ENCODE measurements at regions not wholly inside any gene's neighbourhood (a gene's known extent, or its start where the extent isn't known, plus 50 kb on each side); places are given as distances from the start of the nearest gene placed in this dataset.

DNA sequence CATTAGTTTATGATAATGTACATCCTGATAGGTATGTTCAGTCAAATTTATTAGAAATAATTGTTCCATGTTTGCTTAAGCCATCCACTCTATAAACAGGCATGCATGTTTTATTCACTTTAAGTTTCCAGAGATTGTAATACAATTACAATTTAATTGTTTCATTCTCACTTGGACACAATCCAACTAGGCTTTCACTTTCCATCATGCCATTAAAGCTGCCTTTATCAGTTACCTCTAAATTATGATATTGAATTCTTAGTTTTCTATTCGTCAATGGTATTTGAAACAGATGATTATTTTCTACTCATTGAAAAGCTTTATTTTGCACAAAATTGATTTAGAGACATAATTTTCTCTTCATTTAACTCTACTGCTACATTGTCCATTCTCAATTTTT lies 1196.3 kb downstream of the RAPGEF2 start:
- no peak for TF ChIP-seq POLR2A (IDR thresholded peaks at IDR 0.05)
- TF ChIP-seq, protein P1, sequence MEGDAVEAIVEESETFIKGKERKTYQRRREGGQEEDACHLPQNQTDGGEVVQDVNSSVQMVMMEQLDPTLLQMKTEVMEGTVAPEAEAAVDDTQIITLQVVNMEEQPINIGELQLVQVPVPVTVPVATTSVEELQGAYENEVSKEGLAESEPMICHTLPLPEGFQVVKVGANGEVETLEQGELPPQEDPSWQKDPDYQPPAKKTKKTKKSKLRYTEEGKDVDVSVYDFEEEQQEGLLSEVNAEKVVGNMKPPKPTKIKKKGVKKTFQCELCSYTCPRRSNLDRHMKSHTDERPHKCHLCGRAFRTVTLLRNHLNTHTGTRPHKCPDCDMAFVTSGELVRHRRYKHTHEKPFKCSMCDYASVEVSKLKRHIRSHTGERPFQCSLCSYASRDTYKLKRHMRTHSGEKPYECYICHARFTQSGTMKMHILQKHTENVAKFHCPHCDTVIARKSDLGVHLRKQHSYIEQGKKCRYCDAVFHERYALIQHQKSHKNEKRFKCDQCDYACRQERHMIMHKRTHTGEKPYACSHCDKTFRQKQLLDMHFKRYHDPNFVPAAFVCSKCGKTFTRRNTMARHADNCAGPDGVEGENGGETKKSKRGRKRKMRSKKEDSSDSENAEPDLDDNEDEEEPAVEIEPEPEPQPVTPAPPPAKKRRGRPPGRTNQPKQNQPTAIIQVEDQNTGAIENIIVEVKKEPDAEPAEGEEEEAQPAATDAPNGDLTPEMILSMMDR (IDR thresholded peaks at IDR 0.05), result no peak
- 55 to 56% methylated on average over 1 of the region's 1 CpG for WGBS, 2 donors
- H3K4me3 ChIP-seq (ENCODE audit: low read depth, poor library complexity, severe bottlenecking), result no peak overlapping the region
- intact Hi-C loops (cut with DNase I; ENCODE audit: low total_unique reads), result no loop called here
- no peak for DNase-seq (ENCODE audit: low spot score in 2 of 2)

DNA sequence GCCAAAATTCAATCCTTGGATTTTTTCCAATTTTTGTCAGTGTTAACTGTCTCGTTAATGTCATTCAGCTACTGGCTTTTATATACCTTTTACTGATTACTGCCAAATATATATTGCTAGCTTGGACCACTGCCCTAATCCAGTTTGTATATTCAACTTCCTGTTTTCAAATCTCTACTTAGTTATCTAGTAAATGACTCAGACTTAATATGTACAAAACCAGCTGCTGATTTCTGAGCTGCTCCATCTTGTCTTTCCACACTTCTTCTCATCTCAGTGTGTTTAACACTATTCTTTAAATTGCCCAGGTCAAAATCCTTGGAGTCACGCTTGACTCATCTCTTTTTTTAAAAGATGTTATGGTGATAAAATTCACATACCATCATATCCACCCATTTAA lies 1196.7 kb downstream of the RAPGEF2 start:
- WGBS, 2 donors, result 35 to 44% methylated on average over 2 of the region's 2 CpGs
- intact Hi-C loops (cut with DNase I; ENCODE audit: low total_unique reads), result no loop called here
- DNase-seq (ENCODE audit: low spot score in 2 of 2), result no peak
- TF ChIP-seq, protein P1 (IDR thresholded peaks at IDR 0.05), result no peak
- no peak for TF ChIP-seq POLR2A (IDR thresholded peaks at IDR 0.05)
- H3K4me3 ChIP-seq (ENCODE audit: low read depth, poor library complexity, severe bottlenecking), result no peak overlapping the region

DNA sequence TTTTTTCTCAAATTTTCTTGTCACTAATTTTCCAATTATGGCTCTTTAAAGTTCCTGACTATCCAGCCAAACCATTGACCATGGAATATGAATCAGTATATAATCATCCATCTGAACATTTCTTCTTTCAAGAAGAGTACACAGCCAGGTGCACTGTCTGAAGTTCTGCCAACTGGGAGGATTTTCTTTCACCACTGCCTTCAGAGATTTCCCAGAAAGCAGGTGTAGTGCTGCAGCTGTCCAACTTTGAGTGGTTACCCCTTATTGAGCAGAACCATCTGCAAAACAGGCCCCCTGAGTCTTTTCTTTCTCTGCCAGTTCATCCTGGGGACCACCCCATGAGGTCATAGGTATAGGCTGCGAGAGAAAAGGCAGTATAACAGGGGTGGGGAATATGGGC lies 1213.2 kb downstream of the RAPGEF2 start:
- no peak for DNase-seq (ENCODE audit: low spot score in 2 of 2)
- intact Hi-C loops (cut with DNase I; ENCODE audit: low total_unique reads), result loop anchor here (5.0 kb wide), 1 partner anchor 1674 kb away; no protein-coding TSS in a partner anchor
- H3K4me3 ChIP-seq (ENCODE audit: low read depth, poor library complexity, severe bottlenecking), result no peak overlapping the region
- no peak for TF ChIP-seq POLR2A (IDR thresholded peaks at IDR 0.05)
- TF ChIP-seq, protein P1 (IDR thresholded peaks at IDR 0.05), result no peak
- WGBS, 2 donors, result 67 to 86% methylated on average over 1 of the region's 1 CpG

DNA sequence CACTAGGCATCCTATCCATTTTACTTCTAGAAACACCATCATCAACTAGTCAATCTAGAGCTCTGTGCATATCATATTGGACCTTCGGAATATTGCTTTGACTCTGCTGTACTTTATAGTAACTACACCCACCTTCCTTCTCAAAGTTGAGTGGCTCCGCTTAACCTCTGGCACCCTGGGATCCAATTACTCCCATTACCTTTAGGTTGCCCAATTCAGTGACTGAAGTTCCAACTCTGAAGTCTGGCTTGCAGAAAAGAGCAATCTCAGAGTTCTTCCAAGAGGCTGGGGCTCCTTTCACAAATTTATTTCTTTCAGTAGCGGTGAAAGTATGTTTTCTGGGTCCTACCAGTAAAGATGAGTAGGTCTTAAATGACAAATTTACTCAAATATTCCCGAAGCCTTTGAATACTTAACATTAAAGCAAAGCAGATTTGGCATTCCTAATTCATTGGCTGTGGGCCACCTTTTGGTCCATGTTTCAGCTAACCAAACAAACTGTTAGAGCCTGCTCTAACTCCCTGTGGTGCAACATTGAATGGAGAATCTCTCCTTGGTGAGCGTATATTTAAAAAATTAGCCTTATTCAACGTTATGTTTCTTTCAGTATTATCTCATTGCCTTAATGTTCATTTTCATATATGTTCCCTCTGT lies 1215.8 kb downstream of the RAPGEF2 start:
- no peak overlapping the region for H3K4me3 ChIP-seq (ENCODE audit: low read depth, poor library complexity, severe bottlenecking)
- 76% methylated on average over 6 of the region's 6 CpGs for WGBS, 2 donors
- no peak for DNase-seq (ENCODE audit: low spot score in 2 of 2)
- TF ChIP-seq, protein P1 (IDR thresholded peaks at IDR 0.05), result no peak
- no peak for TF ChIP-seq POLR2A (IDR thresholded peaks at IDR 0.05)
- intact Hi-C loops (cut with DNase I; ENCODE audit: low total_unique reads), result loop anchor here (5.0 kb wide), 1 partner anchor 1676 kb away; no protein-coding TSS in a partner anchor

DNA sequence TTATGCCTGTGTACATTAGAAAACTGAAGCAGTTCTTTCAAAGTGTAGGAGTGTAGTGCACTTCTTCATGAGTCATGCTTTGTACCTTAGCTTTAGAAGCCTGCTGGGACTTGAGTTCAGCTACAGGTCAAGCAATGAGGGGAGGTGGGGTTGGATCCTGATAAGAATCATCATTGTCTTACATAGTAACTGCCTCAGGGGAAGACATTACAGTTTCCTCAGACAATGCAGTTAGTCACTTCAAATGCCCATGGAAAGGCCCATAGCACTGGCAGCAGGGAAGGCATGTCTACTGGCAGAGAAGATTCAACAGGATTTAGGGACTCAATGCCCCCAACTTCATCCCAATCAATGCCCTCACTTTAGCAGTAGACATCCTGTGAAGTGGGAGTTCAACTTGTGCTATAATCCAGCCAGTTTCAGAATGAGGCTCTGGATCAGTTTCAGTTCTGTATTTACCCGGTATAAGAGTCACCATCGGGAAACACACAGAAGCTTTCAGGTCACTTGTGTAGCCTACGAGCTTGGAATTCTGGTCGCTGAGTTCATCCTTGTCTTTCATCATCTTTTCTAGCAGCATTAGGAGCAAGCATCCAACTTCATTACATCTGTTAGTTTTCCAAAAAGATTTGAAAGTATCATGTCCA lies 1216.5 kb downstream of the RAPGEF2 start:
- 79 to 80% methylated on average over 4 of the region's 4 CpGs for WGBS, 2 donors
- no peak for DNase-seq (ENCODE audit: low spot score in 2 of 2)
- no peak for TF ChIP-seq POLR2A (IDR thresholded peaks at IDR 0.05)
- TF ChIP-seq, protein P1 (IDR thresholded peaks at IDR 0.05), result no peak
- no peak overlapping the region for H3K4me3 ChIP-seq (ENCODE audit: low read depth, poor library complexity, severe bottlenecking)
- intact Hi-C loops (cut with DNase I; ENCODE audit: low total_unique reads), result loop anchor here (5.0 kb wide), 1 partner anchor 1677 kb away; no protein-coding TSS in a partner anchor

All from lower leg skin (tissue), 4 donors.